ENCODE measurements at regions not wholly inside any gene's neighbourhood (a gene's known extent, or its start where the extent isn't known, plus 50 kb on each side); places are given as distances from the start of the nearest gene placed in this dataset.

DNA sequence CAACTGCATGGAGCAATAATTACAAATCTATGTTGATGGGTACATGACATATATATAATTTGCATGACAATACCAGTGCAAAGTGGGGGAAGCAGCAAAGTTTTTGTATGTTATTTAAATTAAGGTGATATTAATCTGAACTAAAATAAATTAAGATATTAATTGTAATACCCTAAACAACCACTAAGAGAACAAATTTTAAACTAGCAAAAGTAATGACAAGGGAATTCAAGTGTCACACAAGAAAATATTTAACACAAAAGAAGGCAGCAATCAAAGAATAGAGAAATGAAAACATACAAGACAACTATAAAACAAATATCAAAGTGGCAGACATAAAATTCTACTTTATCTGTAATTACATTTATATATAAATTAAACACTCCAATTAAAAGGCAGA is 2003.4 kb downstream of the MAT2B start:
- no peak for DNase-seq

- DNase-seq = no peak
Observed at GRCh38 chr5:165521816-165522610, 2016.6 kb downstream of the MAT2B start.

- DNase-seq = no peak
Observed at GRCh38 chr5:165525271-165525670, 2019.9 kb downstream of the MAT2B start.

- DNase-seq = no peak
Observed at GRCh38 chr5:165526357-165526756, 2020.9 kb downstream of the MAT2B start.

DNA sequence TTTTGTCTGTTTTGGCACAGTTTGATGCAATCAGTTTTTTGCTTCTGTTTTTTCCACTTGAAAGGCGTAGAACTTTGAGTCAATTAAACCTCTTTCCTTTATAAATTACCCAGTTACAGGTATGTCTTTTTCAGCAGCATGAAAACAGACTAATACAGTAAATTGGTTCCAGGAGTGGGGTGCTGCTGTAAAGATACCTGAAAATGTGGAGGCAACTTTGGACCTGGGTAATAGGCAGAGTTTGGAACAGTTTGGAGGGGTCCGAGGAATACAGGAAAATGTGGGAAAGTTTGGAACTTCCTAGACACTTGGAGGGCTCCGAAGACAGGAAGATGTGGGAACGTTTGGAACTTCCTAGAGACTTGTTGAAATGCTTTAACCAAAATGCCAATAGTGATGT is 2022.2 kb downstream of the MAT2B start:
- DNase-seq = no peak

GRCh38 chr5:165538065-165538464 is 2032.6 kb downstream of the MAT2B start:
- no peak for DNase-seq

DNA sequence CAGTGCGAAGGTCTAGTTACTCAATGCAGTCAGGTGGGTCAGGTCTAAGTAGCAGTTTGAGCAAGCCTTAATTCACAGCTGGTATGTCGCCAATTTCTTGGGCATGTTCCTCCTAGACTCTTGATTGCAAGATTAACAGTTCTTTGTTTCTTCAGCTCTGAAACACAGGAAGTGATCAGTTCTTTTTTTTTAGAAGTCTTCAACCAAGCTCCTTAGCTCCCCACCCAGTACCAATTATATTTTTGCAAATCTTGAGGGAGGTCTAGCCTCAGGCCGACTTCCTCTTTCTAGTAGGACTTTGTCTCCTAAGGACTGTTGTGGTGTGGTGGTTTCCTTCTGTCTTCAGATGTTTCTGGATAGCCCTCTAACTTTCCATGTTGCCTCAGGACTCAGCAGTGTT is 2054.2 kb downstream of the MAT2B start:
- DNase-seq = no peak

DNA sequence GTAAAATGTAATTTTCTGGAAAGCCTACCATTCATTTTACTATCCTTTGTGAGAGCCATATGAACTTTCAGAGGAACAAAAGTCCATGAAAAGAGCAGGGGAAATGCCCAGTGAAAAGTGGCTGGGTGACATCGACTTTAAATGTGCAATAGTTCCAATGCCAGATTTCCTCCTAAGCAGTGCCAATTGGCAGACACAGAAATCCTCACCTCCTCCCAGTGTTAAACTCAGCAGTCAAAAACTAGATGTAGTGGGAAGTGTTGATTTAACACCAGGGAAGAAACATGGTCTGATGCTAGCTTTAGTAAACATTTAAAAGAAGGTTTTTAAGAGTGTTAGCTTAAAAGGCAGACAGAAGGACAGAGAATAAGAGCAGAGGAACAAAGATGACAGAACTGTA is 2055.2 kb downstream of the MAT2B start:
- DNase-seq = no peak

- DNase-seq = no peak
Observed at GRCh38 chr5:165565911-165566310, 2060.5 kb downstream of the MAT2B start.

DNA sequence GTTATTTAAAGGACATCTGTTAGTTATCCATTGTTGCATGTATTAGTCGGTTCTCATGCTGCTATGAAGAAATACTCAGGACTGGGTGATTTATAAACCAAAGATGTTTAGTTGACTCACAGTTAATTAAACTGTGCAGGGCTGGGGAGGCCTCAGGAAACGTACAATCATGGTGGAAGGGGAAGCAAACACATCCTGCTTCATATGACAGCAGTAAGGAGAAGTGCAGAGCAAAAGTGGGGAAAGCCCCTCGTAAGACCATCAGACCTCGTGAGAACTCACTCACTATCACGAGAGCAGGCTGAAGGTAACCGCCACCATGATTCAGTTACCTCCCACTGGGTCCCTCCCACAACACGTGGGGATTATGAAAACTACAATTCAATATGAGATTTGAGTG is 2064.1 kb downstream of the MAT2B start:
- no peak for DNase-seq

DNA sequence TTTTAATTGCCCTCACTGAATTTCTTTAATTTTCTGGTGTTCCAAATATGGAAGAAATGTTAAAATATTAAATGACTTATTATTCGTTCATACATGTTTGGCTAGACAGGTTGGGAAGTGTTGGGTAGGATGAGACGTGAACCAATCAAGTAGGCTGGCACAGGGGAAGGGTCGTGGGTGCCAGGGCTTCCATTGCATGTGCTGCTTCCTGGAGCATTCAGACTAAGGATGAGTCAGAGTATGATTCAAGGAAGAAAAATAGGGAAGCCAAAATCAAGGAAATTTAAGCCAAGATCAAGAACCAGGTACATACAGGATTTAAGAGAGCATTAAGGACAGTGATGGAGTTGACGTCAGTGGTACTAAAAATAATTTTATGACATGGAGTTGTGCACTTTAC is 2068.0 kb downstream of the MAT2B start:
- DNase-seq = no peak

DNA sequence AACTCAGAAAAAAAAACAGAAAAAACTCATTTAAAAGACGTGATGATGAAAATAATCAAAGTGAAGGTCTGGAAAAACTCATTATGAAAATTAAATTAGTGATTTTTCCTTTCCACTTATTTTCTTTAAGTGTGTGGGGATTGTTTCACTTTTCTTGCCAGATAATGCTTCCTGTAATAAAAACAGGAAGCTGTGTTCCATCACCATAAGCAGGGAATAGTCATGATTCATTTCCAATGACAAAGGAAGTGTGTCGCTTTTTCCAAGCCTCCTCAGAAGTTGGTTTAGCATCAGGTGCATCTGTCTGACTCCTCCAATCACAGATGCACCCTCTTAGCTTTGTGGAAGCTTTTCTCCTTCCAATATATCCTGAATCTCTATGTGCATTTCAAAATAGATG is 2068.7 kb downstream of the MAT2B start:
- no peak for DNase-seq

- no peak for DNase-seq
Observed at GRCh38 chr5:165576678-165577275, 2071.4 kb downstream of the MAT2B start.

DNA sequence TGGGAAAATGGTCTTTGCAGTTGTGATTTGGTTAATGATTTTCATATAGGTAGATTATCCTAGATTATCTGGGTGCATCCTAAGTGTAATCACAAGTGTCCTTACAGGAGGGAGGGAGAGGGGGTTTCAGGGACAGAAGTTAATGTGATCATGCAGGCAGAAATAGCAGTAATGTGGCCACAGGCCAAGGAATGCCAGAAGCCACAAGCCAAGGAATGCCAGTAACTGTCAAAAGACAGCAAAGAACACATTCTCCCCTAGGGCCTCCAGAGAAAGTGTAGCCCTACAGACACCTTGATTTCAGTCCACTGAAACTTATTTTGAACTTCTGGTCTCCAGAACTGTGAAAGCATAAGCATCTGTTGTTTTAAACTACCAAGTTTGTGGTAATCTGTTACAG is 2074.5 kb downstream of the MAT2B start:
- no peak for DNase-seq

- no peak for DNase-seq
Observed at GRCh38 chr5:165594693-165595092, 2089.3 kb downstream of the MAT2B start.

DNA sequence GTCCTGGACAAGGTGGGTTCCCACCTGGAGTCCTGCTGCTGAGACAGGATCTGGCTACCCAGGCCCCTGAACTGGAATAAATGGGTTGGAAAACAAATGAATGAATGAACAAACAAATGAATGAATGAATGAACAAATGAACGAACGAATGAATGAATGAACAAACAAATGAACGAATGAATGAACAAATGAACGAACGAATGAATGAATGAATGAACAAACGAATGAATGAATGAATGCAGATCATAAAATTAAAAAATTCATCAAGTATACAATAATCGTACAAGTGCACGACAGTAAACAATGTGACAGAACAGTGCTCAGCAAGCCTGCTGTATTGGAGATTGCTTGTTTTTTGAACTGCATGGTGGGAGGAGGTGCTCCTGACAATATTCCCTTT is 2097.1 kb downstream of the MAT2B start:
- no peak for DNase-seq

GRCh38 chr5:165607026-165607425 is 2101.6 kb downstream of the MAT2B start:
- no peak for DNase-seq

DNA sequence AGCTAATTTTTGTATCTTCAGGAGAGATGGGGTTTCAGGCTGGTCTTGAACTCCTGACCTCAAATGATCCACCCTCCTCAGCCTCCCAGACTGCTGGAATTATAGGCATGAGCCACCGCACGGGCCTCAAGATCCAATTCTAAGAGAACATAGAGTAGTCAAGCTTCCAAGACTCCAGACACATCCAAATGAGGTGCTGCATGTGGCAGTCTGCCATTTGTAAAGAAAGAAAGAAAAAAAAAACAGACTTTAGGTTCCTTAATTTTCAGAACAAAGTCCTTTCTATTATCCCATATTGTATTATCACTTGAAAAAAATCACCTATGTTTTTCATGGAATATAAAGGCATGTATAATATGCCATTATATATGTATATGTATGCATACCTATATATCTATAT is 2104.5 kb downstream of the MAT2B start:
- DNase-seq = no peak

DNA sequence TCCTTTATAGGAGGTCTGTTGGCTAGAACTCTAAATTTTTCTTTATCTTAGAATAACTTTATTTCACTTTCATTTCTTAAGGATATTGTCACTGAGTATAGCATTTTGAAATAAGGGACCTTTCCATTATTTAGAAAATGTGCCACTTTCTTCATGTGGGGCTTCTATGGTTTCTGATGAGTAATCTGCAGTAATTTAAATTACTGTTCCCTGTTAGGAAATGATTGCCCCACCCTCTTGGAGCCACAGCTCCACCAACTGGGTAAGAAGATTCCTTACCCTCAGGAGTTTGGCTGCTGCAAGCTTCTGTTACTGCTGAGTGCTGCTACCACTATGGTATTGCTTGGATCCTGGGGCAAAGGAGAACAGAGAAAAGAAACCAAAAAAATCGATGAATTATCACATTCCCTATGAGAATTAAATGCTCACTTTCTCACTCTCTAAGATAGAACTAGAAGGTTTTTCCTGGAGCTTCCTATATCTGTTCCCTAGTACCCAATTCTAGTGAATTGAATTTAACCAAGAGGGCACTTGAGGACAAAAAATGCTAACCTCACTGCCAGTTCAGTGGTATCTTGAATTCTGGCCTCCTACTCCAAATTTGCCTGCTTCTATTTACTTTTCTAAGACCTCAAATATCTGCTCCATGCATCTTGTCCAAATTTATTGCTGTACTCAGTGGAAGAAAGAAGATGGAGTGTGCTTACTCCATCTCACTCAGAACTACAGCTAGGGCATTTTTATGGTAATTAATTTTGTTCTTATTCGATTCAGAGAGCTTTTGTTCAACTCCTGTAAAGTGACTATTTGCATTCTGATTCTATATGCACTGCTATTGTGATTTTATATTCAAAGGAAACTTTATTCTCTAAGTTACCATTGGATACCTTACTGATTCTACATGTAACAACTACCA is 2111.3 kb downstream of the MAT2B start:
- no peak for DNase-seq

GRCh38 chr5:165617491-165617890 is 2112.1 kb downstream of the MAT2B start:
- no peak for DNase-seq

DNA sequence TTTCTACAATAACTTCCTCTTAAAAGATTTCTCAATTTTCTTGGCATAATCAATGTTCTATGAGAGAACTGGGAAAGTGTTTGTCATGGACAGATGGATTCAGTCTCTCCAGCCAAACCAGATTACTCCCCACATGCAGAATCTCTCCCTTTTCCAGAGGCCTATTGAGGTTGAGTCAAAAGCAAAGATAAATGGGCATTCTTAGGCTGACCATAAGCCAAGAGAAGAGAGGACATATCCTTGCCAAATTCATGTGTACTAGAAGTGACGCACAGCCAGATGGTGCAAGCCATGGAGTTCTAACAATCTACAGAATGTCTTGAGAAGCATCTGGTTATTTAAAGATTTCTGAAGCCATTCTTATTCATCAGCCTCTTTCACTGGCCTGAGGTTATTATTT is 2115.0 kb downstream of the MAT2B start:
- no peak for DNase-seq

DNA sequence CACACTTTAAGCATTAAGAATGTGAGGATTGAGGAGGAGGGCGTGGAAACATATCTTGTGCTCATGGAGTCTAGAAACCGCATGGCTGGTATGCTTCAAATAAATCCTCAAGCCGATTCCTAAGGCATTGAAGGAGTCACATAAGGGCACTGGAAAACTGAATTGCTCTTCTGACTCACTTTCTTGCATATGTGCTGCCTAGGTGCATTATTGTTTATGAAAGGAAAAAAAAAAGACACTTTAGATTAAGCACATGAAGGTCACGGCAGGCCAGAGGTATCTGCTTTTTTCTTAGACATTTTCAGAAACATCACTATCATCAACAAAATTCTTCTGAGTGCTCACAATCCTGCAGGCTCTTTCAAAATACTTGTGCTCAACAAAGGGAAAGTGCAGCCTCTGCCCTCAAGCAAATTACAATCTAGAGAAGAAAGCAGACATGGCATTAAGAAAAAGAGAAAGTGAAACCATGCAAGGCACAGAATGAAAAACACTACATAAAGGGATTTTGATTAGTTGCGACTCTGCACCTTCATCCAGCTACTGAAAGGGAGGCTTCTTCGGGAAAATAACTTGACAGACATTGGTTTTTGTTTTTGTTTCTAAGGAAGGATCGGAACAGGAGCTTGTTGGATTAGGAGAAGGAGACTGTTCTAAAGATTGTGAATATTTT is 2117.6 kb downstream of the MAT2B start:
- no peak for DNase-seq

All from activated CD4-positive, alpha-beta T cell treated with anti-CD3 and anti-CD28 coated beads for 48 hours (primary cell).